Stimulated activated CD8-positive, alpha-beta memory T cell treated with anti-CD3 and anti-CD28 coated beads, Interleukin-4, amount 100 ng/mL, for 24 hours (primary cell): ENCODE measurements at regions not wholly inside any gene's neighbourhood (a gene's known extent, or its start where the extent isn't known, plus 50 kb on each side); places are given as distances from the start of the nearest gene placed in this dataset.
"Not testable (repeated sequence)": the region's sequence is repeated elsewhere in the genome, so short reads cannot be mapped to it uniquely, and the experiment has no call there.

Source experiments
- DNase-seq: peaks from one replicate; pipeline ENCODE4 v3.0.0-alpha.2; 2020; ENCODE audit warnings: low read depth

GRCh38 chrX:13381514-13381913 is 61.7 kb upstream of the ATXN3L start:
- DNase-seq = no peak

GRCh38 chrX:13380211-13380610 is 60.4 kb upstream of the ATXN3L start:
- no peak for DNase-seq

GRCh38 chrX:13378562-13379518 is 59.0 kb upstream of the ATXN3L start:
- DNase-seq = not testable (repeated sequence)

GRCh38 chrX:13377550-13377934 is 57.7 kb upstream of the ATXN3L start:
- no peak for DNase-seq

GRCh38 chrX:13376857-13377549 is 57.1 kb upstream of the ATXN3L start:
- no peak for DNase-seq

GRCh38 chrX:13375596-13375995 is 55.7 kb upstream of the ATXN3L start:
- not testable (repeated sequence) for DNase-seq

- no peak for DNase-seq
Observed at GRCh38 chrX:13374364-13374763, 54.5 kb upstream of the ATXN3L start.

GRCh38 chrX:13373431-13374187 is 53.8 kb upstream of the ATXN3L start:
- DNase-seq = no peak

GRCh38 chrX:13373027-13373426 is 53.2 kb upstream of the ATXN3L start:
- no peak for DNase-seq

- no peak for DNase-seq
Observed at GRCh38 chrX:13372203-13372980, 52.5 kb upstream of the ATXN3L start.

GRCh38 chrX:13371186-13371585 is 51.3 kb upstream of the ATXN3L start:
- DNase-seq = no peak

- DNase-seq = no peak
Observed at GRCh38 chrX:13370713-13371112, 50.9 kb upstream of the ATXN3L start.
